GM18858 (cell line): ENCODE measurements at regions not wholly inside any gene's neighbourhood (a gene's known extent, or its start where the extent isn't known, plus 50 kb on each side); places are given as distances from the start of the nearest gene placed in this dataset.

Source experiments
- ATAC-seq: cut with Tn5 transposase; IDR thresholded peaks from one replicate; pipeline ENCODE4 v1.9.1; 2021; ENCODE audit not compliant: unreplicated experiment

DNA sequence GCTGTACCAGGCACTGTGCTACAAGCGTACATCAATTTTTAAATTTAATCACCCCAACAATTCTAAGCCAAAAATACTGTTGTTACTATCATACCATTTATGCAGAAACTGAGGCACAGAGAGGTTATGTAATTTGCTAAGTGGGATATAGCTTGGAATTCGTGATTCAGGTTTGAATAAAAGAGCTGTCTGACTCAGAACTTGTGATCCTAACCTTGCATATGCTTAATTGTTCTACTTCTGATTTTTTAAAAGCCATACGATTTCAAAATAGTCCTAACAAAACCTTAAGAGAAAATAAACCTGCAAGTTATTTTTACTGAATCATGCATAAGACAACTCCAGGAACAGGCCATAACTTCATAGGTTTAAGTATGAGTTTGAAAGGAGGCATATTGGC, 498.0 kb upstream of the CFAP20DC start:
- no peak for ATAC-seq

DNA sequence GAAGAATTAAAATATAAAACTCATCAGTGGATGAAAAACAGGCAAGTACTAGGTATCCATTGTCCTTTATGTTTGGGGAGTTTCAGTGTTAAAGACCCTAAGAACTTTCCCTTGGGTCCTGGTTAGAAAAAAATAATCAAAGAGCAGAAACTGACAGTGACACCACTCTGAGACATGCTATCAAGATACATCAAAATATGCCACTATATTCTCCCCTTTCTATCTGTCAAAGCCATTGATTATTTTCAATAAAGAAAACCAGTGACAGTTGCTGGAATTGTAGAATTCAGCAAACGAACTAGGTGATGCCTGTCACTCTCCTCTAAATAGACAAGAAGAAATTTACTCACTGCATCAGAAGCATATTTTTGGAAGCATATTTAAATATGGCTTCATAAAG, 496.7 kb upstream of the CFAP20DC start:
- ATAC-seq, result no peak

DNA sequence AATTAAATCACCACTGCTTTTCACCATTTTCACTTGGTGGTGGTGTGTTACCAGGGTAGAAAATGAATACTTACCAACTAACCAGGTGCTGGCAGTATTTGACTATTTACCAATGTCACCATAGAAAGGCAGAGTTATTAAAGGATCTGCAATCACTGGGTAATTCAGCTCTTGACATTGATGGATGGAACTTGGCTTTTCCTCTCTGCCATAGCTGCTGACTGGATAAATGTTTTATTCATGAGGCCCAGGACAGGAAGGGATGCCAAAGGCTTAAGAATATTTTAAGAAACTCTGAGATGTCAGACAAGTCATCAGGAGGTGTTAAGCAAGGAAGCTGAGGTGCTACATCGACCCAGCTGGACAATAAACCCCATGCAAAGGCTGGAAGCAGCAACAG, 495.5 kb upstream of the CFAP20DC start:
- ATAC-seq, result no peak

DNA sequence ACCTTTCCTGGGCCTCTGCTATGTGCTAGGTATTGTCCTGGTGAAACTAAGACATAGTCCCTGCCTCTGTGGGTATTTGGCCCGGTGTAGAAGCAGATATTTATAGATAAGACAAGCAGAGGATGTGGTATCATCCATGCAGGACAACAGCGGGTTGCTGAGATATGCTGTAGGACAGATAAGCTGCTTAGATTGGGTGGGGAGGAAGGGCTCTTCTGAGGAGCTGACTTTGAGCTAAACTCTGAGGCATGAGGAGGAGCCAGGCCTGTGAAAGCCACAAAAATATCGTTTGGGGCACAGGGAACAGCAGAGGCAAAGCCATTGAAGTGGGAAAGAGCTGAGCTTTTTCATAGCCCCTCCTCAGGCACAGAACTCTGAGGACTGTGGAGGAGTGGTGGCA, 492.5 kb upstream of the CFAP20DC start:
- no peak for ATAC-seq

DNA sequence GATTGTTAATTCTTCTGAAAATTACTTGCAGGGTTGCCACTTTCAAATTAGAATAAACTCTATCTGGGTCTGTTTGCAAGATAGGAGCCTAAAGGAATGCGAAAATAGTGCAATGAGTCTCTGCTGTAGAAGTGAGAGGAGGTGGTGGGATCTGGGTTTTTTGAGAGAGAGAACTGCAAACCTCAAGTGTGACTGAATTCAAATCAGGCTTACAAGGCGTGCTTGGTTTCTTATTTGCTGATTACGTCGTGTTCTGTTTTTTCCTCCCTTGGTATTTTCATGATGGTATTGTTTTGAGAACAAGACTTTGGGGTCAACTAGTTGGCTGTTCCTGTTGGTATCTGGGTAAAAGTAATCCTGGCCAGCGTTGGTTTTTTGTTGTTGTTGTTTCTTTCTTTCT, 490.9 kb upstream of the CFAP20DC start:
- ATAC-seq, result peak; percentile 94

DNA sequence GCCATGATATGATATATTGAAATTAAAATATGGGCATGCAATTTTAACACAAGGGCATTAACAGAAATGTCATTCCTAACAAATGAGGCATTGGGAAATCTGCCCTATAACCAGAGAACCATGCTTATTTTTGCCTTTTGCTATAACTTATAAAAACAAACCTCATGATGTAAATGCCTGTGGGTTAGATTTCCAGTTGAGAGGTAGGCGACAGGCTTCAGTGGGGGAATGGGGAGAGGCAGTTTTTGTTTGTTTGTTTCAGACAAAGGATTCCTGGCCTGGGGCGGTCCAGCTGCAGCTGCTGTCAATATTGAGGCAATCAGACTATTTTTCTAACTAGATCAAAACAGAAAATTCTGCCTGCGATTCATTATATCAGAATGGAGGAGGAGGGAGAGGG, 490.4 kb upstream of the CFAP20DC start:
- no peak for ATAC-seq

DNA sequence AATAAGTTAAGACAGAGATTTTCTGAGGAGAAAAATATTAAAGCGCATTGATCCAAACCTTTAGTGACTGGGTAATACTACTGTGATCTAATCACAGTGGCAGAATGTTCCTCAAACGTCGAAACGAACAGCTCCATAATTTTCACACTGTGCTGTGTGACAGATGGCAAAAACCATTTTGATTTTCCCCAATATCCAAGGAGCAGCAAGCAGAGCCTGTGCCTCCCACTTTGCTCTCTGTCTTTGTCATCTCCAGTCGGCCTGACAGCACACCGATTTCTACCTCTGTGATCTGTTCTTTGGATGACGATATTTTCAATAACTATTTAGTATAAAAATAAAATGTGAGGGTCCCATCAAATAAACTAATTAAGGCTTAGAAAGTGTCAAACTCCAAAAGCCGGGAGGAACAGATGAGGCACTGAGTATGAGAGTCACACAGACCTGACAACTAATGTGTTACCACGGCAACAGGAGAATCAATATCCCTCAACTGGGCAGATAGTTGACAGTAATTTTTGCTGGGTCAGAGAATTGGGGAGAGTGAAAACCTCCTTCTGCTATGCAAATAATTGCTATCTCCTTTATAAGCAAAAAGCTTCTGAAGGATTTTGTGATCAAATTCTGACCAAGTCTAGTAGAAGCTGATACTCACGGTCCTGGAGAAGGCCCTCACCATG, 489.1 kb upstream of the CFAP20DC start:
- no peak for ATAC-seq

DNA sequence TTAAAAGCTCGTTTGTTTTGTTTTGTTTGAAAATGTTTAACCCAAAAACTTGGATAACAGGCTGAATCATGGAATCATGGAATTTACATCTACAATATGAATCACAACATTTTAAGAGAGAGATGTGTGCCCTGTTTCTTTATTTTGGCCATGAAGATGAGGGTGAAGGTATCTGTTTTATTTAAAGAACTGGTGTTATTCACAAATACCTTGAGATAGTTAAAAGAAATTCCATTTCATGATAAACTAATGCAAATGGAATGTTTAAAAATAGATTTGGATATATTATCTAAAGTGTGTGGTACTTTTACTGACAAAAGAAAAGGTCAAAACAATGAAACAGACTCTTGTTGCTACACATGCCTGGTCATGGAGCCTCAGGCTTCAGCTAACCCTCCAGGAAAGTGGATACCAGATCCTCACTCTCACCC, 486.0 kb upstream of the CFAP20DC start:
- ATAC-seq, result no peak

DNA sequence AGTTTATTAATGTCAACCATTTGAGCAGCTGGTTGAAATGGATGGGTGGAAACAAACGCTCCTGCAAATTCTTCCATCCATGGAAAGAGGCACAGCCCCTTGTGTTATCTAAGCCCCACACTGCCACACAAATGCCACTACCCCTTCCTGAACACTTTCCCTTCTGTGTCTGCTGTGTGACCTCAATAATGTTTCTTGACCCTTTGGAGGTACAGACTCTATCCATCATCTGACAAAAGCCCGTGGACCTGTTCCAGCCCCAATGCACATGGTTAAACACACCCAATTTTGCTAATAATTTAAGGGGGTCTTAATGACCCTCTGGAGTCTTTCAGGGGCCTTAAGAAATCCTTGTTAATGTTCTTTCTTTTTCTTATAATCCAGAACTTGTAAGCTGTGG, 482.2 kb upstream of the CFAP20DC start:
- ATAC-seq, result no peak

DNA sequence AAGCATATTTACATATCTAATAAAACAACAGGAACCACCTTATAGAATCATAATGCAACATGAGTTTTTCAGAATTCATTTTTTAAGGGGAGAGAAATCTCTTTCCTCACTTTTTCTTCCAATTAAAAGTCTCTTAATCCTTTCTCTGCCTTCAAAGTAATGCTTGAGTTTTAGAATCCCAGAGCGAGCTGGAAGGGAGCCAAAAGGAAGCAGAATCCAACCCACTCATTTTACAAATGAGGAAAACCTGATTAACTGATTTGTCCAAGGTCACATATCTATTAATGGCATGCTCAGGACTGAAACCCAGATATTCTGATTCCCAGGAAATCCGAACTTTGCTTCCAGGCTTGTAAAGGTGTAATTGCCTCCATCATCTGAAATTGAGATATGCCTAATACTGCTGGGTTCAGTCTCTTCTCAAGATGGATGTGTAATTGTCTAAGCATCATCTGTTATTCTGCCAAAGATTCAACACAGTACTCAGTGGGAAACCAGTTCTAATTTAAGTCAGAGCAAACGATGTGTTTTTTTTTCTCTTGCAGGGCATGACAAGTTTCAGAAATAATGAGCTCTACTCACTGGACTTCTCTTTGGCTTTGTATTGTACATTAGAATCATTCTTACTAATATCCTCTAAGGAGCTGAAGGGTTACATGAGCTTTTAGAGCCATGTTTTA, 481.4 kb upstream of the CFAP20DC start:
- ATAC-seq, result no peak

DNA sequence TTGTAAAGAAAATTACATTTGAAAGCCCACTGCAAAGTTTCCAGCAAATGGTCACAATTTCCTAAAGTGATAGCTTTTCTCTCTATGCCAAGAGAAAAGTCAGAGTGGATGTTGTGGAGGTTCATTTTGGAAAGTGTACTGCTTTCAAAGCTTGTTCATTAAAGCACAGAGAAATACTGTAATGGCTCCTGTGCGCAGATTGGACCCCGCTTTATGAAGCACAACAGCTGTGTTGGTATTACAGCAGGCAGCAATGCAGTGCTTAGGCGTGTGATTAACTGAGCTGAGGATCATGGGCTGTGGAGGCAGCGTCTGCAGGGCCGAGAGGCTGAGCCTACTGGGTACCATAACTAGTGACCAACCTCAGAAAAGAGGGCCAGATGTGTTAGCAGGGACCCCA, 478.4 kb upstream of the CFAP20DC start:
- ATAC-seq, result no peak

DNA sequence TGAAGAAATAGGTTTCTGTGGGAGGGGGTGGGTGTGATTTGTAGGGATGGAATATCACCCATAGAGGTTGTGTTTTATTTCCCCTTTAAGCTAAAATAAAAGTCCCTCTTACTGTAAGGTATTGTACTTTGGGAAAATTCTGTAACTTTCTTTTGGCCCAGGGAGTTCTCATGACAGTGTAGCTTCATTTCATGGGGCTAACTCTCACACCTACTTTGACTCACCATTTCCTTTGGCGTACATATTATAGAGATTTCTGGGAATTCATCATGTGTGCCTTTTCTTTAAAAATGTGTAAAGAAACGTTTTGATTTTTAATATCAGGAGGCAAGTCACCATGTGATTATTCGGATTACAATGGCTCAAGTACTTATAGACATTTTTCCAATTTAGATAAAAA, 477.7 kb upstream of the CFAP20DC start:
- ATAC-seq, result no peak

DNA sequence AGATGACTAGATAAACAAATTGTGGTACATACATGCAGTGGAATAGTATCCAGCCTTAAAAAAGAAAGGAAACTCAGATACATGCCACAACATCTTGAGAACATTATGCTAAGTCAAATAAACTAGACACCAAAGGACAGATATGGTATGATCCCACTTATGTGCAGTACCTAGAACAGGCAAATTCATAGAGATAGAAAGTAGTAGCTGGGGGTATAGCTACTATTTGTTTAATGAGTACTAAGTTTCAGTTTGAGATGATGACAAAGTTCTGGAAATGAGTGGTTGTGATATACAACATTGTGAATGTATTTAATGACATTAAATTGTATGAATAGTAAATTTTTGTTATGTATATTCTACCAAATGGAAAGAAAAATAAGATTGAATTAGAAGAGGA, 477.2 kb upstream of the CFAP20DC start:
- no peak for ATAC-seq

DNA sequence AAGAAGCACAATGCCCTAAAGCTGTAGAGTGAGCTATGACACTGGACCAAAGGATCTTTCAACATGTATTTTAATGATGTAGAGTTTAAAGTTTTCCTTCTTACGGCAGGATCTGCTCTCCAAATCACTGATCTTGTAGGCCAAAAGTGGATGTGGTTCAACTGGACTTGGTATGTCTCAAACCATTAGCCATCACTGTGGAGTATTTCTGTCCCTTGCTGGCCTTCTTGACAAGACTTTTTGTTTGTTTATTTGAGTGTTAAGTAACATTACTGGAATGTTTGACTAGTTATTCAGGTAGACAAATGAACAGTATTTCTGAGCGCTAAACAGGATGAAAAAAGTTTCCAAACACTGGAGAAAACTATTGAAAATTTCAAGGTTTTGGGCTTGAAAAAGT, 472.7 kb upstream of the CFAP20DC start:
- ATAC-seq, result no peak

DNA sequence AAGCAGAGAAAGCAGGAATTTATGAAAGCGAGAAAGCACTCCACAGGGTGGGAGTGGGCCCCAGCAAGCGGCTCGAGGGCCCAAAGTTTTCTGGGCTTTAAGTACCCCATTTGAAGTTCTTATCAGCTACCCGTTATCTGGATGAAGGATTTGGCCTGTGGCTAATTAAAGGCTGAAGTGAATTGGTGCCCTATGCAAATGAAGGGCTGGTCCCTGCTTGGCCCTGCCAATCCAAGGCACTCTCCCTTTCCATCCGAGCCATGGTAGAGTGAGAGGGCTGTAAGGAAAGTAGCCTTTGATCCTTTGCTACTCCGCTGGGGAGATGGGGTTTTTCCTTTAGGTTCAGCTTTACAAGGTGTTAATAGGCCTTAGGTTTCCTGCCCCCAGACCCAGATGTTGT, 469.3 kb upstream of the CFAP20DC start:
- no peak for ATAC-seq

DNA sequence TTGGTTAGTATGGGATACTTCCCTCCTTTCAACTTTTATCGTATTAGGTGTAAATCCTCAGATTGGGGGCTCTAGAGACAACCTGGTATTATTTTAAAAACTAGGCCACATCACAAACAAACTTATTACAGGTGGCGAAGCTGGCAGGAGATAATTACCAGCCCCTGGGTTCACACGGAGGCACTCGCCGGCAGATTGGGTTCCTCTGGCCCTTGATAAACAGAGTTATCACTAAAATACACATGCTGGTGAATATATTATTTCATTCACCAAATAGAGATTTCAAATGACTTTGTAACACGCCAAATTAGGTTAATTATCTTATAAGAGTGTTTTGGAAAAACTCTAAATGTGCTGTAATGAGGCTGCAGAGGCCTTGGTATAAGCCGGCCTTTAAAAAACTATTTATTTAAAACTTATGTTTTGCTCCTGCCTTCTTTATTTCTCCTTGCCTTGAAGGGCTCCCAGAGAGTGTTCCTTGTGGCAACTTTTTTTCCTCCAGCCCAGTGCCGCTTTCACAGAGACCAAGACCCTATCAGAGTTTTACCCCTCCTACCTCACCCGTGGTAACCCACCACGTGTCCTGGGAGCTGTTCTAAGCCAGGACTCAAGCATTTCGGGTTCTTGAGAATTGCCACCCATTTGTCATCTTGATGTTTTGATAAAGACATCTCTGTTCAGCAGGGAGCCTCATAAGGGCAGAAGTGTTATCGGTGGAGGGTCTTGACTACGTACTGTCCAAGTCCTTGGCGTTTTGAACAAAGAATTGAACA, 468.6 kb upstream of the CFAP20DC start:
- ATAC-seq, result no peak

DNA sequence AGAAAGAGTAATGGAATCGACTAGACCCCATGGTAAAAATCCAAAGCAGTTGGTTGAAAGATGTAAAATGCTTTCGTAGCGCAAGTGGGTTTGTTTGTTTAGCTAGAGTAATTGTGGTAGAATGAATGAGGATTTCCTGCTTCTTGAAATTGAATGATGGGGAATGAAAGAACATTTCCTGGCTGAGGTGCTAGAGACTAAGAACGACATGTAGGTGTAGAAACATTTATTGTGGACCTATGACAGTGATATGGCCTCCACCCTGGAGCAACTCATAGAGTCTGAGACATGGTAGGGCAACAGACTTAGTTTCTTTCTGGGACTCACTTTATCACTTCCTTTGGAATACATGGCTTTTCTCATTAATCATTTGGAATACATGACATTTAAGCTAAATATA, 467.6 kb upstream of the CFAP20DC start:
- no peak for ATAC-seq

DNA sequence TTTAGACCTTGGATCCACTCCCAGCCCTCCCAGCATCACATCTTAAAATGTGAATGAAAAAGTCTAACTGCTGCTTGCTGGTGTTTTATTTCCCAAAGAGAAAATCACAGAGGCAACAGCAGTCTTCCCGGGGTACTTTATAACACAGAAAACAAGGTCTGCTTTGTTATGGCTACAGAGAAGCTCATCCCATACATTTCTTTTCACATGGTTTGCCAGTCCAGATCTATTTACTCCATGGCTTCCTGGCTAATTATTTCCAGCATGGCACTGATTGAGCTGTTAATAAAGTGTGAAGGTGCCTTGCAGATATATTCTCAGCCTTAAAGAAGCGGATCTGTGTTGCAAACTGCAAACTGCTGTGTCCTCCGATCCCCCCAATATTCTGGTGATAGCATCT, 466.1 kb upstream of the CFAP20DC start:
- ATAC-seq, result no peak

DNA sequence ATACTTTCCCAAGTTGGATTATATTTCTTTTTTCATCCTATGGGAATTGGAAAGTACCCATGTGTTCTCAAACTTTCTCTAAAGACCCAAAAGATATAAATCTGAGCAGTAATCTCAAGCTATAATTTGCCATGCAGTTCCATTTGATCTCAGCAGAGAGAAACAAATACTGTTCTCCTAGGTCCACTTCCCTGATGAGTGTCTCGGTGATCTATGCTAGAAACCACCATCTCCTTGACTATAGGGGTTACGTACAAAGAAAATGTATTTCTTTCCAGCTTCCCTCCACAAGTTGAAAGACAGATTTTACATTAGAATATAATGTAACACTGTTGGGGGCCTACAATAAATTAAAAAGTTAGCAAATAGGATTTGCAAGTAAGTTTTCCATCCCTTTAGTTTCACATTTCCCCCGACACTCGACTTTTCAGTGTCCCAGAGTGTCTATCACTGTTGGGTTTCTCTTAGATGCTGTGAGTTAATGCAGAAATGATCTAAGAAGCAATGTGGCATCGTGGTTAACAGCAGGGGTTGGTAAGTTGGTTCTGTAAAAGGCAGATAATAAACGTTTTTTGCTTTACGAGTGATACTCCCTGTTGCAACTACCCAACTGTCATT, 465.1 kb upstream of the CFAP20DC start:
- ATAC-seq, result no peak

DNA sequence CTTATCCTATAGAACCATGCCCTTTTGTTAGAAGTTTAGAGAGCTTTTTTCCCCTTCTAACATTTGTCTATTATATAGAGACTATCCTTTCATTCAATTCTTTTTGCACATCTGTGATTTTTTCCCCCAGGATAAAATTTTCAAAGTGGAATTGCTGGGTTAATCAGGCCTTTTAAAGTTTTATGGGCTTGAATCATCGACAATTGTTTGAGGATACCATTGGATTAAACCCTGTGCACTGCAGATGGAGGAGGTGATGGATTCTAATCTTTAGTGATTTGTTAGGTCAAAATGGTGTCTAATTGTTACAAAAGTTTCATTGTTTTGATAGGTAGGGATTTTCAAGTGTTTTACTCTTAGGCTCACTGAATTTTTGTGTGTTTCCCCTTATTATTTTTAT, 463.7 kb upstream of the CFAP20DC start:
- ATAC-seq, result no peak

DNA sequence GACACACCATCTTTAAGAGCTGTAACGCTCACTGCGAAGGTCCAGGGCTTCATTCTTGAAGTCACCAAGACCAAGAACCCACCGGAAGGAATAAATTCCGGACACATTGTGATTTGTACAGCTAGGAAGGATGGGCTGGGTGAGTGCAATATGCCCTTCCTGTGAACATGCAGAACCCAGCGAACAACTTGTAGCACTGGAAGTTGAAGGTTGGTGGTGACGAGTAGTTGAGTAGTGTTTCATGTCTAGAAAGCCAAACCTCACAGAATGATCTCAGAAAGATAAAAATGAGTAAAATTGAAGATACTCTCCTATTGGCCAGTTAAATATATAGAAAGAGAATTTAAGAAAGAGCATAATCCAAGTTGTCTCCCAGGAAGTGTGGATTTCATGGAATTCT, 462.2 kb upstream of the CFAP20DC start:
- ATAC-seq, result no peak

DNA sequence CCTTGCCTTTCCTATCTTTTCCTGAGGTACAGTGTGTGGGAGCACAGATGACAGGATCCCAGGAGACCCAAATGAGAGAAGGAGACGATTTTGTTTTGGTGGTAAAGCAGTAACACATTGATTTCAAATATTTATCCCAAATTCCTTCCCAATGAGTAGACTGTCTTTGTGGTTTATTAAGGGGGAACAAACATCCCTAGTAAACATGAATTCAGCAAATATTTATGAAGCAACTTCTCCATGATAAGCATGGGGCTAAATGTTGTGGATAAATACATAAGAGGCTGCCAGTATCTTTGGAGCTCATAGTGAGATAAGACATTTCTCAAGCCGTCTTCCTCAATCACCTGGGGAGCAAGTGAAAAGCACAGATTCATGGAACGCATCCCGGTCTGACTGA, 460.8 kb upstream of the CFAP20DC start:
- ATAC-seq, result no peak
